ENCODE measurements at regions not wholly inside any gene's neighbourhood (a gene's known extent, or its start where the extent isn't known, plus 50 kb on each side); places are given as distances from the start of the nearest gene placed in this dataset.

DNA sequence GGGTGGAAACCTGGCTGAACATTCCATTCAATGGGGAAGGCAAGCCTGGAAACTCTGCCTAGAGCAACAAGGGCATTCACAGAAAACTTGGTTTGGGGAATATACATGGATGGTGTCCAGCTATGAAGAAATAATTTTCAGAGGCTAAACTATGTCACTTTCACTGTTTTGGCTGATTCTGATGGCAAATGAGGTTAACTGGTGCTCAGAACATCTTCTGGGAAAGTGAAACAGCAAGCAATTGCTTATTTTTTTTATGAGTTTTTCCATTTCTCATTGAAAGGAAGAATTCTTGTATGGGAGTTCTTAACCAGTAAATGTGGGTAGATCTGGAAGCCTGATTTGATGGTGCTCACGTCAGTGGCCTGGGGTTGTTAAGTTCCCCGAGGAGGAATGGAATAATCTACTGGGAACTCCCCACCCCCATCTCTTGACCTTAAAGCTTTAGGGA is 132.8 kb upstream of the BTG1 start:
- TF ChIP-seq GATA3 (IDR thresholded peaks at IDR 0.05; ENCODE audit: low read depth, low read length) (no peak), GATA2 (IDR thresholded peaks at IDR 0.05; ENCODE audit: low read depth, low read length) (no peak)

DNA sequence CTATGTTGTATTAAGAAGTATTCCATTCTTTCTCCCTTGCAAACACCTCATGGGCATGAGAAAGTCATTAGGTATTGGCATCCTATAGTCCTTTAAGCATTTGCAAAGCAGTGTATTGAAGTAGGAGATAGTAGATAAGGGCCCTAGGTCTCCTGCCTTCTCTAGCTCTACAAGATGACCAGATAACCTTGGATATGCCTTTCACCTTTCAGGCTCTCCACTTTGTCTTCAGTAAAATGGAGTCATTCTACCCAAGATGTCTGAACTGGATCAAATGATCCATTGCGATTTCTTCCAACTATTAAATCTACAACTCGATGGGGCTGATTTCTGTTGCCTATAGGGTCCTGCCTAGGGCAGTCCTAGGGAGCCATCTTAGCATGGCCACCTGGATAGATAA is 132.1 kb upstream of the BTG1 start:
- no peak for TF ChIP-seq GATA3 (IDR thresholded peaks at IDR 0.05; ENCODE audit: low read depth, low read length)
- no peak for TF ChIP-seq GATA2 (IDR thresholded peaks at IDR 0.05; ENCODE audit: low read depth, low read length)

DNA sequence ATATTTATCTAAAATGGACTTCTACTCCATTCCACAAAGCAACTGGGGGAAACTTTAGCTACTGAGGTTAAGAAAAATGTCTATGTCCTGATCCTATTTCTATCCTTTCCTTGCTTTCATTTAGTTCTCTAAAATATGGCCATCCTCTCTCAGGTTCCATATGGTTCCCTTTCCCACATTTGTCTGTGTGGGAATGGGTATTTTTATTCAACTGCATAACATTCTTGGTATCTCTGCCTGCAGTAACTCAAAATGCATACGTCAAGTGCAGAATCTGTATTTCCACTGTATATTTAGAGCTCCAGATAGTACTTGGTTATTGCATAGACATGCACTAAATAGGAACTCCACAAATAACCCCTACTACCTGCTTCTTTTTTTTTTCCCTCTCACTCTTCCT is 130.6 kb upstream of the BTG1 start:
- TF ChIP-seq GATA2 (IDR thresholded peaks at IDR 0.05; ENCODE audit: low read depth, low read length) = no peak
- TF ChIP-seq GATA3 (IDR thresholded peaks at IDR 0.05; ENCODE audit: low read depth, low read length) = no peak

DNA sequence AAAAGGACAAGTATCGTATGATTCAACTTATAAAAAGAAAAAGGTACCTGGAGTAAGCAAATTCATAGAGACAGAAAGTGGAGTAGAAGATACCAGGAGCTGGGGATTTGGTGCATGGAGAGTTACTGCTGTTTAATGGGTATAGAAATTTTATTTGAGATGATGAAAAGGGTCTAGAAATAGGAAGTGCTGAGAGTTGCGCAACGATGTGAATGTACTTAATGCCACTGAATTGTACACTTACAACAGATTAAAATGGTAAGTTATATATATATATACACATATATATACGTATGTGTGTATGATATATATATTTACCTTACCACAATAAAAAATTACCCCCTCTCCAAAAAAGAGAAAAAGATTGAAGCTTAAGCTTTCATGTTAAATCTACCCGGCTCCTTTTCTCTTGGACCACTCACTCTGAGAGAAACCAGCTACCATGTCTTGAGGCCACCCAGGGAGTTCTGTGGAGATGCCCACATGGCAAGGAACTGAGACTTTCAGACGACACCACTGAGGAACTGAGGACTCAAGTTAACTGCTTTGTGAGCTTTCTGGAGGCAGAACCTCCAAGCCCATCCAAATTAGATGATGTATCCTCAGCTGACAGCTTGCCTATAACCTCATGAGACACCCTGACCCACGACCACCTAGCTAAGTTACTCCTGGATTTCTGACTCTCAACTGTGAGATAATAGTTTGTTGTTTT is 130.0 kb upstream of the BTG1 start:
- TF ChIP-seq GATA2 (IDR thresholded peaks at IDR 0.05; ENCODE audit: low read depth, low read length) (no peak), GATA3 (IDR thresholded peaks at IDR 0.05; ENCODE audit: low read depth, low read length) (no peak)

DNA sequence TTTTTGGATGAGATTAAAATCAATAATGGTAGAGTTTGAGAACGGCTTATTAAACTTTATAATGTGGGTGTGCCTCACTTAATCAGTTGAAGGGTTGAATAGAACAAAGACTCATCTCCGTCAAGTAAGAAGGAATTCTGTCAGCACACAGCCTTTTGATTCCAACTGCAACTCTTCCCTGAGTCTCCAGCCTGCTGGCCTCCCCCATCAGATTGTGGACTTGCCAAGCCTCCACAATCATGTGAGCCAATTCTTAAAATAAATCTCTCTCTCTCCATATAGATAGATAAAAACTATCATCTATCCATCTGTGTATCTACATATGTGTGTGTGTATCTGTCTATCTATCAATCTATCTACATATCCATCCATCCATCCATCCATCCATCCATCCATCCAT is 127.4 kb upstream of the BTG1 start:
- TF ChIP-seq GATA3 (IDR thresholded peaks at IDR 0.05; ENCODE audit: low read depth, low read length) (no peak), GATA2 (IDR thresholded peaks at IDR 0.05; ENCODE audit: low read depth, low read length) (no peak)

DNA sequence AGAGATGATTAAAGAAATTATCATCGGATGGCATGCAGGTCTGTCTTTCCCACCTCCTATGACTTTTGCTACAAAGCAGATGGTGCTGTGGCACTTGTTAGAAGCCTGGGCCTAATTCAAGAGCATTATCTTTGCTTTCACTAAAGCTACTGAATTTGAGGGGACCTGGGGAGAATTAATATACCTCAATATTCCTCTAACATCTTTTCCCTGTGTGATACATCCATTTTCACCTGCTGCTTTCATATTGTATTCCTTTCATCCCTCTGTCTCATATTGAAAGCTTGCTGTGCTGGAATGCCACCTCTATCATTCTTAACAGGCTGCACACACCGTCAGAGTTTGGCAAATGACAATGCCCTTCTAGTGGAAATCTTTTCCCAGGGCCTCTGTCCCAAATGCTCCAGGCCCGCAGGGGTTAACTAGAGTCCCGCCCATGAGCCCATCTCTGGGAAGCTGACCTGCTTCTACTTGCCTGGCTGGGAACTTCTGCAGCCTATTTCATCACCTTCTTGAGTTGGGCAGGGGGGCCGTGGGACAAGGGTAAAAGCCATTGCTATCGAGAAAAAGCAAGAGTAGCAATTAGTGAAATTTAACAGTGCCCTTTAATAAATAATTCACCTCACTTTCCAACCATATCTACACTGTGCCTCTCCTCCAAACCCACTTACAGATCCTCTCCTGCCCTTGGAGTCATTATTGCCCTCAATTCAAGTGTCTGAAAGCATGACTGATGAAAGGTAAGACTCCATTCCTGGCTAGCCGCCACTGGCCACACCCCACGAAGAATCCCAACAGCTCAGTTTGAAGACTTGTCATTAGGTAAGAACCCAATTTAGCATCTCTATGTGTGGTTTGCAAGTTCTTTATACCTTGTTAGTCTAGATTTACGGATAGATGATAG is 126.7 kb upstream of the BTG1 start:
- TF ChIP-seq GATA3 (IDR thresholded peaks at IDR 0.05; ENCODE audit: low read depth, low read length) (no peak), GATA2 (IDR thresholded peaks at IDR 0.05; ENCODE audit: low read depth, low read length) (no peak)

DNA sequence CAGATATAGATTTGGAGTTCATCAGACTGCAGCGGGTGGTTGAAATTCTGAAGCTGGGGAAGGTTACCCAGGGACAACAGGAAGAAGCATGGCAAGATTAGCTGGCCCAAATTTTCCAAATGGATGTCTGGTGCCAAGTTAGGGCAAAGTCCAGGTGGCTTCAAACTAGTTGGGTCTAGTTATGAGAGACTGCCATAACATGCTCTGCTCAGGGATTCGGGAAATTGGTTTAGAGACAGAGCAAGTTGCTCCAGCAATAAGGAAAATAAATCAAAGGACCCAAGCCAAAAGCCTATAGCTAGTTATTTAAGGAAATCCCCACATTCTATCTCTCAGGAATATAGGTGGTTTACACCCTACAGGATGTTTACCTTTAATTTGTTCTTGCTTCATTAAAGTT is 125.7 kb upstream of the BTG1 start:
- TF ChIP-seq GATA2 (IDR thresholded peaks at IDR 0.05; ENCODE audit: low read depth, low read length) = no peak
- no peak for TF ChIP-seq GATA3 (IDR thresholded peaks at IDR 0.05; ENCODE audit: low read depth, low read length)

DNA sequence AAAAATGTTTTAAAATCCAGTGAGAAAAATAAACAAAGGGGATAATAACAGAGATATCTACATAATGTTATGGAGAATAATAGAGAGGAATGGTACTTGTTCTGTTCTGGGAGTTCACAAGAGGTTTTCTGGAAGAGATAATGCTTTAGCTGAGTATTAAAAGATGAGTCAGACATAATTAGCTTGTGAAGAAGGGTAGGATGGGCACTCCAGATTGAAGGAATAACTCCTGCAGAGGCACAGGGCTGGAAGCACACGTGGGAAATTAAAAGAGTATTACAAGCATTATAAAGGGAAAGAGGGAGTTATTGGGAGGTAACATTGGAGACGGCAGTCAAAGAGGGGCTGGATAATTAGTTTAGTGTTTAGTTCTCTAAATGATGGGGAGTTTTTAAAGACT is 124.9 kb upstream of the BTG1 start:
- no peak for TF ChIP-seq GATA3 (IDR thresholded peaks at IDR 0.05; ENCODE audit: low read depth, low read length)
- no peak for TF ChIP-seq GATA2 (IDR thresholded peaks at IDR 0.05; ENCODE audit: low read depth, low read length)

DNA sequence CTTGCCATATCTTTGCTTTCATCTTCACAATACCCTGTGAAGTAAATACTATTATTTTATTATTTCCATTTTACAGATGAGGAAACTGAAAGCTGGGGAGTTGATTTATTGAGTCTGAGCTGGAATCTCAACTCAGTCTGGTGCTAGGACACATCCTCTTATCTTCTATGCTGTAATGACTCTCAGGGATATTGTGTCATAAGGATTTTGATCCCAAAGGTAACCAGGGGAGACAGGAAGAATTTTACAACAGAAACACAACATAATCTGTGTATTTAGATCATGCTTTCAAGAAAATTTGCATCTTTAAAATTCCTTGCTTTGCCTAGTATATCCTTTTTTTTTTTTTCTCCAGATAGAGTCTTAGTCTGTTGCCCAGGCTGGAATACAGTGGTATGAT is 123.3 kb upstream of the BTG1 start:
- no peak for TF ChIP-seq GATA3 (IDR thresholded peaks at IDR 0.05; ENCODE audit: low read depth, low read length)
- TF ChIP-seq GATA2 (IDR thresholded peaks at IDR 0.05; ENCODE audit: low read depth, low read length) = no peak

DNA sequence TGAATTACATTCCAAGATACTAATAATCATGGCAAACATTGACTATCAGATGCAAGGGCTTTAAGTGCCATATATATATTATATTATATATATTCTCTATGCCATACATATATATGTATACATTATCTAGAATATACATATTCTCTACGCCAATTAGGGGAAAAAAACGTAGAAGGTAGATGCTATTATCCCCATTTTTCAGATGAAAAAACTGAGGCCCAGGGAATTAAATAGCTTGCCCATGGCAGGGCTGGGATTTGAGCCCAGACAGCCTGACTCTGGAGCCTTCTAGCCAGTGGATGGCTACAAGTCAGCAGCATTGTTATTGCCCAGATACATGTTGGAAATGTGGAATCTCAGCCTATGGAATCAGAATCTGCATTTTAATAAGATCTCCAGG is 116.0 kb upstream of the BTG1 start:
- TF ChIP-seq GATA3 (IDR thresholded peaks at IDR 0.05; ENCODE audit: low read depth, low read length) (no peak), GATA2 (IDR thresholded peaks at IDR 0.05; ENCODE audit: low read depth, low read length) (no peak)

DNA sequence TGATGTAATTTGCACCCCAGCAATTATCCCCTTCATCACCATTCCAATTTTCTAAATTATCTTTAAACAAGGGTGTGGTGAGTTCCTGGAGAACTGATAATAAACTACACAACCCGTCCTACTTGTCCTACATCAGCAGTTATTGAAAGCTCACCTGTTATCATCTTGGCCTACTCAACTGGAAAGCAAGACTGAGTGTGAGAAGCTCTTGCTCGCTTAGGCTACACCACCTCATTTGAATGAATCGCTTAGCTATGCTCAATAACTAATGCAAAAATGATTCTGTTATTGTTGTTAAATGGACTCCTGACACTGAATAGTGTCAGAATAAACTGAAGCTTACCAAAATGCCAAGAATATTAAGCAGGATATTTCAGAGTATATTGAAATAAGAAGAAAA is 115.4 kb upstream of the BTG1 start:
- TF ChIP-seq GATA2 (IDR thresholded peaks at IDR 0.05; ENCODE audit: low read depth, low read length) (no peak), GATA3 (IDR thresholded peaks at IDR 0.05; ENCODE audit: low read depth, low read length) (no peak)

DNA sequence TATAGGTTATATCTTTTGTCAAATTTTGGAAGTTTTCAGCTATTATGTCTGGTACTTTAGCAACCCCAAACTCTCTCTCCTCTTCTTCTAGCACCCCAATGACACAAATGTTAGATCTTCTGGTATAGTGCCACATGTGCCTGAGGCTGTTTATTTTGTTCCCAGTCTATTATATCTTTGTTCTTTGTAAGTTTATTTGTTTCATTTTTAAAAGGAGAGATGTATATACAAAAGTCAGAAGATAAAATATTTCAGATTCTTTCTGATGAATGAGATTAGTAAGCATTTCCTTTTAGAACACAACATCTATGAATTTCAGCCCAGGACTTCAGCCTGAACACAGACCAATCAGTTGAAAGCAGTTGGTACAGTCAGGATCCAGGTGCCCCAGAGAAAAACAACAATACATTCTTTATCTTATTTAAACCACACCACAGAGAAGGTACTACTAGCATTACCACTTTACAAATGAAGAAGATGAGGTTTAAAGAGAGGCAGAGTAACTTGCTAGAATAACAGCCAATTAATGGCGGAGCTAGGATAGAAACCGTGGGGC is 114.1 kb upstream of the BTG1 start:
- TF ChIP-seq GATA2 (IDR thresholded peaks at IDR 0.05; ENCODE audit: low read depth, low read length) (no peak), GATA3 (IDR thresholded peaks at IDR 0.05; ENCODE audit: low read depth, low read length) (no peak)

DNA sequence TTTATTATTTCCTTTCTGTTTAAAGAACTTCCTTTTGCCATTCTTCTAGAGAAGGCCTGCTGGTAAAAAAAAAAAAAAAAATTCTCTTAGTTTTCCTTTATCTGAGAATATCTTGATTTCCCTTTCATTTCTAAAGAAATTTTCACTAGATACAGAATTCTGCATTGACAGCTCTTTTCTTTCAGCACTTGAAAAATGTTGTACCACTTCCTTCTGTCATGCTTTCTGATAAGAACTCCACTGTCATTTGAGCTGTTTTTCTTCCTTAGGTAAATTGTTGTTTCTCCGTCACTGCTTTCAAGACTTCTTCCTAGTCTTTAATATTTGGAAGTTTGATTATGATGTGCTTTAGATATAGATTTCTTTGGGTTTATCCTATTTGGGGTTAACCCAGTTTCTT is 113.6 kb upstream of the BTG1 start:
- TF ChIP-seq GATA2 (IDR thresholded peaks at IDR 0.05; ENCODE audit: low read depth, low read length) = no peak
- TF ChIP-seq GATA3 (IDR thresholded peaks at IDR 0.05; ENCODE audit: low read depth, low read length) = no peak

DNA sequence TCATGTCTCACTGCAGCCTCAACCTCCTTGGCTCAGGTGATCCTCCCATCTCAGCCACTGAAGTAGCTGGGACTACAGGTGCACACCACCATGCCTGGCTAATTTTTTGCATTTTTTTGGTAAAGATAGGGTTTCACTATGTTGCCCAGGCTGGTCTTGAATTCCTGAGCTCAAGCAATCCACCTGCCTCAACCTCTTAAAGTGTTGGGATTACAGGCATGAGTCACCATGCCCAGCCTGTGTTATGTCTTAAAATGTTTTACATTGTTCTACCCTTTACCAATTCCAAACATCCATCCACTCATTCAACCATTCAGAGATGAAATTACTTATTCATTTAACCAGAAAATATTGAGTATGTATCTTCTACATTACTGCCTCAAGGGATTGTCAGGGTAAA is 111.6 kb upstream of the BTG1 start:
- TF ChIP-seq GATA2 (IDR thresholded peaks at IDR 0.05; ENCODE audit: low read depth, low read length) (no peak), GATA3 (IDR thresholded peaks at IDR 0.05; ENCODE audit: low read depth, low read length) (no peak)

DNA sequence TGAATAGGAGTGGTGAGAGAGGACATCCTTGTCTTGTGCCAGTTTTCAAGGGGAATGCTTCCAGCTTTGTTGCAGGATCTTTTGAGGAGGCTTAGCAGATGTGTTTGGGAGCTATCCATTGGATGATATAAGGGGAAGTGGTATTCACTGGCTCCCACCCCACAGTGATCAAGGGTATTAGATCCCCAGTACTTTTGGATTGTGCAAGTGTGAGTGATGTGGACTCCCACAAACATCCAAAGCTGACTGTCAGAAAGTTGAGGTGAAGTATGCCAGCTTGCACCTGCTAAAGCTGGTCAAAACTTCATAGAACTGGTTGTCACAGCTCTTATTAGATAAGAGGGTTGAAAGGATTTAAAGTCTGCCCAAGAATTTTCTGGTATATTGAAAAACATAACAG is 110.1 kb upstream of the BTG1 start:
- no peak for TF ChIP-seq GATA2 (IDR thresholded peaks at IDR 0.05; ENCODE audit: low read depth, low read length)
